ENCODE measurements at regions not wholly inside any gene's neighbourhood (a gene's known extent, or its start where the extent isn't known, plus 50 kb on each side); places are given as distances from the start of the nearest gene placed in this dataset.

- no peak for DNase-seq
Measured at GRCh38 chr21:38952890-38953289, 147.2 kb downstream of the ETS2 start.

- no peak for DNase-seq
Measured at GRCh38 chr21:38951095-38951730, 145.5 kb downstream of the ETS2 start.

GRCh38 chr21:38950435-38951094 lies 144.8 kb downstream of the ETS2 start:
- no peak for DNase-seq

GRCh38 chr21:38949070-38949380 lies 143.3 kb downstream of the ETS2 start:
- no peak for DNase-seq

- no peak for DNase-seq
Measured at GRCh38 chr21:38948377-38949069, 142.8 kb downstream of the ETS2 start.

- DNase-seq, result peak; percentile 48
Measured at GRCh38 chr21:38945545-38946245, 140.0 kb downstream of the ETS2 start.

- DNase-seq, result no peak
Measured at GRCh38 chr21:38944903-38945302, 139.2 kb downstream of the ETS2 start.

- DNase-seq, result no peak
Measured at GRCh38 chr21:38944402-38944801, 138.7 kb downstream of the ETS2 start.

GRCh38 chr21:38942748-38943211 lies 137.1 kb downstream of the ETS2 start:
- DNase-seq, result no peak

- DNase-seq, result no peak
Measured at GRCh38 chr21:38938769-38939168, 133.0 kb downstream of the ETS2 start.

GRCh38 chr21:38938343-38938742 lies 132.6 kb downstream of the ETS2 start:
- DNase-seq, result peak; percentile 57

- no peak for DNase-seq
Measured at GRCh38 chr21:38937844-38938243, 132.1 kb downstream of the ETS2 start.

GRCh38 chr21:38937286-38937790 lies 131.6 kb downstream of the ETS2 start:
- DNase-seq, result no peak

GRCh38 chr21:38936240-38936639 lies 130.5 kb downstream of the ETS2 start:
- no peak for DNase-seq

GRCh38 chr21:38933731-38934130 lies 128.0 kb downstream of the ETS2 start:
- DNase-seq, result no peak

GRCh38 chr21:38931291-38931690 lies 125.6 kb downstream of the ETS2 start:
- no peak for DNase-seq

- DNase-seq, result no peak
Measured at GRCh38 chr21:38930853-38931252, 125.1 kb downstream of the ETS2 start.

- no peak for DNase-seq
Measured at GRCh38 chr21:38930066-38930465, 124.3 kb downstream of the ETS2 start.

GRCh38 chr21:38929652-38930051 lies 123.9 kb downstream of the ETS2 start:
- no peak for DNase-seq

GRCh38 chr21:38929142-38929541 lies 123.4 kb downstream of the ETS2 start:
- no peak for DNase-seq

- DNase-seq, result no peak
Measured at GRCh38 chr21:38927776-38928175, 122.0 kb downstream of the ETS2 start.

- no peak for DNase-seq
Measured at GRCh38 chr21:38925923-38926322, 120.2 kb downstream of the ETS2 start.

- DNase-seq, result no peak
Measured at GRCh38 chr21:38925478-38925877, 119.7 kb downstream of the ETS2 start.

GRCh38 chr21:38924954-38925353 lies 119.2 kb downstream of the ETS2 start:
- DNase-seq, result no peak
